ENCODE measurements at regions not wholly inside any gene's neighbourhood (a gene's known extent, or its start where the extent isn't known, plus 50 kb on each side); places are given as distances from the start of the nearest gene placed in this dataset.

DNA sequence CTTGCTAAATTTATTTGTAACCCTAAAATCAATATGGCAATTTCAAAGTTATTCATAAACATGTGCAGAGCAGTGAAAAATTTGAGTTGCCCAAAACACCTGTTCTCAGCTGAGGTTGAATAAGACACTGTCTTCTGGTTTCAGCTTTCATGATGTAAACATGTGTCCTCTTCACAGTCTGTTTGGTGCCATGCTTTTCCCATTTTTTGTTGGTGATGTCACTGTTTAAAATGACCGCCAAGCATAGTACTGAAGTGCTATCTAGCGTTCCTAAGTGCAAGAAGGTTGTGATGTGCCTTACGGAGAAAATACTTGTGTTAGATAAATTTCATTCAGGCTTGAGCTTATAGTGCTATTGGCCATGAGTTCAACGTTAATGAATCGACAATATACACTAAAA lies 580.8 kb downstream of the ACTL7B start:
- Histone ChIP-seq H3K27ac (ENCODE audit: low read depth) (no peak overlapping the region), H3K79me2 (replicated peaks; ENCODE audit: insufficient read depth) (no peaks in the 10 kb centered on the region), H4K20me1 (replicated peaks; ENCODE audit: insufficient read depth) (no peaks in the 10 kb centered on the region), H3K4me3 (no peak overlapping the region), H3K4me2 (no peak overlapping the region), H3F3A (replicated peaks; ENCODE audit: low read depth) (no peaks in the 10 kb centered on the region), H3K9me2 (ENCODE audit: insufficient read depth) (peaks cover 8% of the 10 kb centered on the region; the same call in 1 of the 2 replicates), H3K4me1 (ENCODE audit: insufficient read depth) (peaks cover 19% of the 10 kb centered on the region), H3K36me3 (ENCODE audit: insufficient read depth) (no peaks in the 10 kb centered on the region), H3K27me3 (ENCODE audit: insufficient read depth) (no peaks in the 10 kb centered on the region), H2AFZ (no peak overlapping the region)
- H3K36me3 Mint-ChIP-seq (ENCODE audit: low read depth): no peaks in the 10 kb centered on the region
- no peak overlapping the region for H3K27ac Mint-ChIP-seq
- no peaks in the 10 kb centered on the region; the same call in 2 of the 3 replicates for H3K9me3 Mint-ChIP-seq
- DNase-seq (ENCODE audit: low spot score) (no peak), ATAC-seq (no peak)
- peaks cover 21% of the 10 kb centered on the region for H3K4me1 Mint-ChIP-seq
- H3K4me3 Mint-ChIP-seq: no peak overlapping the region
- H3K27me3 Mint-ChIP-seq (ENCODE audit: insufficient read depth, low read depth, poor library complexity): peaks cover 6% of the 10 kb centered on the region
- TF ChIP-seq JUNB (IDR thresholded peaks at IDR 0.05; ENCODE audit: unreplicated experiment) (no peak), POLR2AphosphoS5 (IDR thresholded peaks at IDR 0.05; ENCODE audit: low read depth) (no peak), NANOG (IDR thresholded peaks at IDR 0.05; ENCODE audit: borderline replicate concordance) (no peak)
- TF ChIP-seq, protein P1, sequence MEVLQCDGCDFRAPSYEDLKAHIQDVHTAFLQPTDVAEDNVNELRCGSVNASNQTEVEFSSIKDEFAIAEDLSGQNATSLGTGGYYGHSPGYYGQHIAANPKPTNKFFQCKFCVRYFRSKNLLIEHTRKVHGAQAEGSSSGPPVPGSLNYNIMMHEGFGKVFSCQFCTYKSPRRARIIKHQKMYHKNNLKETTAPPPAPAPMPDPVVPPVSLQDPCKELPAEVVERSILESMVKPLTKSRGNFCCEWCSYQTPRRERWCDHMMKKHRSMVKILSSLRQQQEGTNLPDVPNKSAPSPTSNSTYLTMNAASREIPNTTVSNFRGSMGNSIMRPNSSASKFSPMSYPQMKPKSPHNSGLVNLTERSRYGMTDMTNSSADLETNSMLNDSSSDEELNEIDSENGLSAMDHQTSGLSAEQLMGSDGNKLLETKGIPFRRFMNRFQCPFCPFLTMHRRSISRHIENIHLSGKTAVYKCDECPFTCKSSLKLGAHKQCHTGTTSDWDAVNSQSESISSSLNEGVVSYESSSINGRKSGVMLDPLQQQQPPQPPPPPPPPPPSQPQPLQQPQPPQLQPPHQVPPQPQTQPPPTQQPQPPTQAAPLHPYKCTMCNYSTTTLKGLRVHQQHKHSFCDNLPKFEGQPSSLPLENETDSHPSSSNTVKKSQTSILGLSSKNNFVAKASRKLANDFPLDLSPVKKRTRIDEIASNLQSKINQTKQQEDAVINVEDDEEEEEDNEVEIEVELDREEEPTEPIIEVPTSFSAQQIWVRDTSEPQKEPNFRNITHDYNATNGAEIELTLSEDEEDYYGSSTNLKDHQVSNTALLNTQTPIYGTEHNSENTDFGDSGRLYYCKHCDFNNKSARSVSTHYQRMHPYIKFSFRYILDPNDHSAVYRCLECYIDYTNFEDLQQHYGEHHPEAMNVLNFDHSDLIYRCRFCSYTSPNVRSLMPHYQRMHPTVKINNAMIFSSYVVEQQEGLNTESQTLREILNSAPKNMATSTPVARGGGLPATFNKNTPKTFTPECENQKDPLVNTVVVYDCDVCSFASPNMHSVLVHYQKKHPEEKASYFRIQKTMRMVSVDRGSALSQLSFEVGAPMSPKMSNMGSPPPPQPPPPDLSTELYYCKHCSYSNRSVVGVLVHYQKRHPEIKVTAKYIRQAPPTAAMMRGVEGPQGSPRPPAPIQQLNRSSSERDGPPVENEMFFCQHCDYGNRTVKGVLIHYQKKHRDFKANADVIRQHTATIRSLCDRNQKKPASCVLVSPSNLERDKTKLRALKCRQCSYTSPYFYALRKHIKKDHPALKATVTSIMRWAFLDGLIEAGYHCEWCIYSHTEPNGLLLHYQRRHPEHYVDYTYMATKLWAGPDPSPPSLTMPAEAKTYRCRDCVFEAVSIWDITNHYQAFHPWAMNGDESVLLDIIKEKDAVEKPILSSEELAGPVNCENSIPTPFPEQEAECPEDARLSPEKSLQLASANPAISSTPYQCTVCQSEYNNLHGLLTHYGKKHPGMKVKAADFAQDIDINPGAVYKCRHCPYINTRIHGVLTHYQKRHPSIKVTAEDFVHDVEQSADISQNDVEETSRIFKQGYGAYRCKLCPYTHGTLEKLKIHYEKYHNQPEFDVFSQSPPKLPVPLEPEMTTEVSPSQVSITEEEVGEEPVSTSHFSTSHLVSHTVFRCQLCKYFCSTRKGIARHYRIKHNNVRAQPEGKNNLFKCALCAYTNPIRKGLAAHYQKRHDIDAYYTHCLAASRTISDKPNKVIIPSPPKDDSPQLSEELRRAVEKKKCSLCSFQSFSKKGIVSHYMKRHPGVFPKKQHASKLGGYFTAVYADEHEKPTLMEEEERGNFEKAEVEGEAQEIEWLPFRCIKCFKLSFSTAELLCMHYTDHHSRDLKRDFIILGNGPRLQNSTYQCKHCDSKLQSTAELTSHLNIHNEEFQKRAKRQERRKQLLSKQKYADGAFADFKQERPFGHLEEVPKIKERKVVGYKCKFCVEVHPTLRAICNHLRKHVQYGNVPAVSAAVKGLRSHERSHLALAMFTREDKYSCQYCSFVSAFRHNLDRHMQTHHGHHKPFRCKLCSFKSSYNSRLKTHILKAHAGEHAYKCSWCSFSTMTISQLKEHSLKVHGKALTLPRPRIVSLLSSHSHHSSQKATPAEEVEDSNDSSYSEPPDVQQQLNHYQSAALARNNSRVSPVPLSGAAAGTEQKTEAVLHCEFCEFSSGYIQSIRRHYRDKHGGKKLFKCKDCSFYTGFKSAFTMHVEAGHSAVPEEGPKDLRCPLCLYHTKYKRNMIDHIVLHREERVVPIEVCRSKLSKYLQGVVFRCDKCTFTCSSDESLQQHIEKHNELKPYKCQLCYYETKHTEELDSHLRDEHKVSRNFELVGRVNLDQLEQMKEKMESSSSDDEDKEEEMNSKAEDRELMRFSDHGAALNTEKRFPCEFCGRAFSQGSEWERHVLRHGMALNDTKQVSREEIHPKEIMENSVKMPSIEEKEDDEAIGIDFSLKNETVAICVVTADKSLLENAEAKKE (CRISPR knock-in tag; IDR thresholded peaks at IDR 0.05): no peak
- TF ChIP-seq, protein P2, sequence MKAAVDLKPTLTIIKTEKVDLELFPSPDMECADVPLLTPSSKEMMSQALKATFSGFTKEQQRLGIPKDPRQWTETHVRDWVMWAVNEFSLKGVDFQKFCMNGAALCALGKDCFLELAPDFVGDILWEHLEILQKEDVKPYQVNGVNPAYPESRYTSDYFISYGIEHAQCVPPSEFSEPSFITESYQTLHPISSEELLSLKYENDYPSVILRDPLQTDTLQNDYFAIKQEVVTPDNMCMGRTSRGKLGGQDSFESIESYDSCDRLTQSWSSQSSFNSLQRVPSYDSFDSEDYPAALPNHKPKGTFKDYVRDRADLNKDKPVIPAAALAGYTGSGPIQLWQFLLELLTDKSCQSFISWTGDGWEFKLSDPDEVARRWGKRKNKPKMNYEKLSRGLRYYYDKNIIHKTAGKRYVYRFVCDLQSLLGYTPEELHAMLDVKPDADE (IDR thresholded peaks at IDR 0.05): no peak
- TF ChIP-seq, protein P3, sequence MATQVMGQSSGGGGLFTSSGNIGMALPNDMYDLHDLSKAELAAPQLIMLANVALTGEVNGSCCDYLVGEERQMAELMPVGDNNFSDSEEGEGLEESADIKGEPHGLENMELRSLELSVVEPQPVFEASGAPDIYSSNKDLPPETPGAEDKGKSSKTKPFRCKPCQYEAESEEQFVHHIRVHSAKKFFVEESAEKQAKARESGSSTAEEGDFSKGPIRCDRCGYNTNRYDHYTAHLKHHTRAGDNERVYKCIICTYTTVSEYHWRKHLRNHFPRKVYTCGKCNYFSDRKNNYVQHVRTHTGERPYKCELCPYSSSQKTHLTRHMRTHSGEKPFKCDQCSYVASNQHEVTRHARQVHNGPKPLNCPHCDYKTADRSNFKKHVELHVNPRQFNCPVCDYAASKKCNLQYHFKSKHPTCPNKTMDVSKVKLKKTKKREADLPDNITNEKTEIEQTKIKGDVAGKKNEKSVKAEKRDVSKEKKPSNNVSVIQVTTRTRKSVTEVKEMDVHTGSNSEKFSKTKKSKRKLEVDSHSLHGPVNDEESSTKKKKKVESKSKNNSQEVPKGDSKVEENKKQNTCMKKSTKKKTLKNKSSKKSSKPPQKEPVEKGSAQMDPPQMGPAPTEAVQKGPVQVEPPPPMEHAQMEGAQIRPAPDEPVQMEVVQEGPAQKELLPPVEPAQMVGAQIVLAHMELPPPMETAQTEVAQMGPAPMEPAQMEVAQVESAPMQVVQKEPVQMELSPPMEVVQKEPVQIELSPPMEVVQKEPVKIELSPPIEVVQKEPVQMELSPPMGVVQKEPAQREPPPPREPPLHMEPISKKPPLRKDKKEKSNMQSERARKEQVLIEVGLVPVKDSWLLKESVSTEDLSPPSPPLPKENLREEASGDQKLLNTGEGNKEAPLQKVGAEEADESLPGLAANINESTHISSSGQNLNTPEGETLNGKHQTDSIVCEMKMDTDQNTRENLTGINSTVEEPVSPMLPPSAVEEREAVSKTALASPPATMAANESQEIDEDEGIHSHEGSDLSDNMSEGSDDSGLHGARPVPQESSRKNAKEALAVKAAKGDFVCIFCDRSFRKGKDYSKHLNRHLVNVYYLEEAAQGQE (IDR thresholded peaks at IDR 0.05; ENCODE audit: unreplicated experiment): no peak

All from GM23338 (cell line).